ENCODE measurements at regions not wholly inside any gene's neighbourhood (a gene's known extent, or its start where the extent isn't known, plus 50 kb on each side); places are given as distances from the start of the nearest gene placed in this dataset.

GRCh38 chr5:110267714-110268113, 458.8 kb downstream of the TMEM232 start:
- TF ChIP-seq, protein P1, sequence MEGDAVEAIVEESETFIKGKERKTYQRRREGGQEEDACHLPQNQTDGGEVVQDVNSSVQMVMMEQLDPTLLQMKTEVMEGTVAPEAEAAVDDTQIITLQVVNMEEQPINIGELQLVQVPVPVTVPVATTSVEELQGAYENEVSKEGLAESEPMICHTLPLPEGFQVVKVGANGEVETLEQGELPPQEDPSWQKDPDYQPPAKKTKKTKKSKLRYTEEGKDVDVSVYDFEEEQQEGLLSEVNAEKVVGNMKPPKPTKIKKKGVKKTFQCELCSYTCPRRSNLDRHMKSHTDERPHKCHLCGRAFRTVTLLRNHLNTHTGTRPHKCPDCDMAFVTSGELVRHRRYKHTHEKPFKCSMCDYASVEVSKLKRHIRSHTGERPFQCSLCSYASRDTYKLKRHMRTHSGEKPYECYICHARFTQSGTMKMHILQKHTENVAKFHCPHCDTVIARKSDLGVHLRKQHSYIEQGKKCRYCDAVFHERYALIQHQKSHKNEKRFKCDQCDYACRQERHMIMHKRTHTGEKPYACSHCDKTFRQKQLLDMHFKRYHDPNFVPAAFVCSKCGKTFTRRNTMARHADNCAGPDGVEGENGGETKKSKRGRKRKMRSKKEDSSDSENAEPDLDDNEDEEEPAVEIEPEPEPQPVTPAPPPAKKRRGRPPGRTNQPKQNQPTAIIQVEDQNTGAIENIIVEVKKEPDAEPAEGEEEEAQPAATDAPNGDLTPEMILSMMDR (IDR thresholded peaks at IDR 0.05; ENCODE audit: insufficient read depth, low read length) = no peak
- no peak for TF ChIP-seq POLR2AphosphoS5 (IDR thresholded peaks at IDR 0.05; ENCODE audit: low read depth)
- TF ChIP-seq REST (IDR thresholded peaks at IDR 0.05; ENCODE audit: insufficient replicate concordance, low read depth) = no peak
- TF ChIP-seq GABPA (IDR thresholded peaks at IDR 0.05; ENCODE audit: low read depth) = no peak
